ENCODE measurements at regions not wholly inside any gene's neighbourhood (a gene's known extent, or its start where the extent isn't known, plus 50 kb on each side); places are given as distances from the start of the nearest gene placed in this dataset.

DNA sequence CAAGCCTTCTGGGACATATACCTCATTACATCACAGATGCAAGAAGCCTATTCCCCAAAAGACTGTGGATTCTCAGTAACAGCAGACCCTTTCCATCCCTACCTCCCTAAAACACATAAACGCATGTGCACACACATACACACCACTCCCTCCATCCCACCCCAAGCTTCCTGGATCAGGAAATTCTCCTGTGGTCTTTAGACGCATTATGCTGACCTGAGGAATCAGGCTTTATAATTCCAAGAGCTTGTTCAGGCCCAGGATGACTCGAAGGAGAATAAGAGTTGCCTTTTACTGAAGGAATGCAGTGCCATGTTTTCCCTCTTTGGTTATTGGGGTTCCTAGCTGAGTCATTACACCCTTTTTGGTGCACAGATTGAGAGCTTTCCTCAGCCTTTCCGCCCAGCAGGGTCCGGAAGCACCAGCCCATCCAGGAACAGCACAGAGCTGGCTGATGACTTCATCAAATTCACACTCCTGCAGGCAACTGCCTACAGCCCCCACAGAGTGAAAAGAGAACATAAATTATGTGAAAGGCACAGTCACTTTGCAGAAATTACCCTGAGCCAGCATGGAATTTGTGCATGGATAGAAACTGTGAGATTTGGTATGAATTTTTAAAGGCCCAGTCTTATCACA, 385.0 kb upstream of the TRPC7 start:
- no peak for ATAC-seq
- TF ChIP-seq, protein P1, sequence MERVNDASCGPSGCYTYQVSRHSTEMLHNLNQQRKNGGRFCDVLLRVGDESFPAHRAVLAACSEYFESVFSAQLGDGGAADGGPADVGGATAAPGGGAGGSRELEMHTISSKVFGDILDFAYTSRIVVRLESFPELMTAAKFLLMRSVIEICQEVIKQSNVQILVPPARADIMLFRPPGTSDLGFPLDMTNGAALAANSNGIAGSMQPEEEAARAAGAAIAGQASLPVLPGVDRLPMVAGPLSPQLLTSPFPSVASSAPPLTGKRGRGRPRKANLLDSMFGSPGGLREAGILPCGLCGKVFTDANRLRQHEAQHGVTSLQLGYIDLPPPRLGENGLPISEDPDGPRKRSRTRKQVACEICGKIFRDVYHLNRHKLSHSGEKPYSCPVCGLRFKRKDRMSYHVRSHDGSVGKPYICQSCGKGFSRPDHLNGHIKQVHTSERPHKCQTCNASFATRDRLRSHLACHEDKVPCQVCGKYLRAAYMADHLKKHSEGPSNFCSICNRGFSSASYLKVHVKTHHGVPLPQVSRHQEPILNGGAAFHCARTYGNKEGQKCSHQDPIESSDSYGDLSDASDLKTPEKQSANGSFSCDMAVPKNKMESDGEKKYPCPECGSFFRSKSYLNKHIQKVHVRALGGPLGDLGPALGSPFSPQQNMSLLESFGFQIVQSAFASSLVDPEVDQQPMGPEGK (CRISPR knock-in tag; IDR thresholded peaks at IDR 0.05; ENCODE audit: borderline replicate concordance), result no peak
- TF ChIP-seq, protein P2, sequence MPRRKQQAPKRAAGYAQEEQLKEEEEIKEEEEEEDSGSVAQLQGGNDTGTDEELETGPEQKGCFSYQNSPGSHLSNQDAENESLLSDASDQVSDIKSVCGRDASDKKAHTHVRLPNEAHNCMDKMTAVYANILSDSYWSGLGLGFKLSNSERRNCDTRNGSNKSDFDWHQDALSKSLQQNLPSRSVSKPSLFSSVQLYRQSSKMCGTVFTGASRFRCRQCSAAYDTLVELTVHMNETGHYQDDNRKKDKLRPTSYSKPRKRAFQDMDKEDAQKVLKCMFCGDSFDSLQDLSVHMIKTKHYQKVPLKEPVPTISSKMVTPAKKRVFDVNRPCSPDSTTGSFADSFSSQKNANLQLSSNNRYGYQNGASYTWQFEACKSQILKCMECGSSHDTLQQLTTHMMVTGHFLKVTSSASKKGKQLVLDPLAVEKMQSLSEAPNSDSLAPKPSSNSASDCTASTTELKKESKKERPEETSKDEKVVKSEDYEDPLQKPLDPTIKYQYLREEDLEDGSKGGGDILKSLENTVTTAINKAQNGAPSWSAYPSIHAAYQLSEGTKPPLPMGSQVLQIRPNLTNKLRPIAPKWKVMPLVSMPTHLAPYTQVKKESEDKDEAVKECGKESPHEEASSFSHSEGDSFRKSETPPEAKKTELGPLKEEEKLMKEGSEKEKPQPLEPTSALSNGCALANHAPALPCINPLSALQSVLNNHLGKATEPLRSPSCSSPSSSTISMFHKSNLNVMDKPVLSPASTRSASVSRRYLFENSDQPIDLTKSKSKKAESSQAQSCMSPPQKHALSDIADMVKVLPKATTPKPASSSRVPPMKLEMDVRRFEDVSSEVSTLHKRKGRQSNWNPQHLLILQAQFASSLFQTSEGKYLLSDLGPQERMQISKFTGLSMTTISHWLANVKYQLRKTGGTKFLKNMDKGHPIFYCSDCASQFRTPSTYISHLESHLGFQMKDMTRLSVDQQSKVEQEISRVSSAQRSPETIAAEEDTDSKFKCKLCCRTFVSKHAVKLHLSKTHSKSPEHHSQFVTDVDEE (CRISPR knock-in tag; IDR thresholded peaks at IDR 0.05), result no peak
- TF ChIP-seq ARNTL (CRISPR knock-in tag; IDR thresholded peaks at IDR 0.05; ENCODE audit: borderline replicate concordance, low read depth), result no peak
- TF ChIP-seq RARB (CRISPR knock-in tag; IDR thresholded peaks at IDR 0.05), result no peak
- TF ChIP-seq ESRRG (CRISPR knock-in tag; IDR thresholded peaks at IDR 0.05), result no peak

DNA sequence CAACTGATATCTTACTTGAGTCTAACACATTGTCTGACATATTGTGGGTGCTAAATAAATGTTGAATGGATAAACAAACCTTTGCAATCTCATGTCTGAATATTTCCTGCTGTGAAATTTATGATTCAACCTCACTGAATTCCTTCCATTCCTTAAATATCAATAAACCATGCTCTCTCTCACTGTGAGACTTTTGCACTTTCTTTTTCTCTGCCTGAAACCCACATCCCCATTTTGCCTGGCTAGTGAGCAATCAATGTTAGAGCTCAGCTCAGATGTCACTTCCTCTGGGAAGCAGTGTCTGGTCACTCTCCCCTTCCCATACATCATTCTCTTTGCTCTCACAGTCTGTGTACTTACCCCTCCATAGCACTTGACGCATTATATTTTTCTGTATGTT, 383.7 kb upstream of the TRPC7 start:
- TF ChIP-seq PPARA (CRISPR knock-in tag; IDR thresholded peaks at IDR 0.05; ENCODE audit: borderline replicate concordance) (no peak), RARB (CRISPR knock-in tag; IDR thresholded peaks at IDR 0.05) (no peak), CSDC2 (CRISPR knock-in tag; IDR thresholded peaks at IDR 0.05) (no peak), SNAI2 (CRISPR knock-in tag; IDR thresholded peaks at IDR 0.05) (no peak), BACH2 (CRISPR knock-in tag; IDR thresholded peaks at IDR 0.05; ENCODE audit: borderline replicate concordance) (no peak), ESRRG (CRISPR knock-in tag; IDR thresholded peaks at IDR 0.05) (no peak), ISL1 (CRISPR knock-in tag; IDR thresholded peaks at IDR 0.05) (no peak), ZFP3 (CRISPR knock-in tag; IDR thresholded peaks at IDR 0.05) (no peak), TOX (CRISPR knock-in tag; IDR thresholded peaks at IDR 0.05; ENCODE audit: borderline replicate concordance) (no peak), ZNF565 (CRISPR knock-in tag; conservative IDR thresholded peaks at IDR 0.05; ENCODE audit: low read depth) (no peak), GLIS3 (CRISPR knock-in tag; IDR thresholded peaks at IDR 0.05) (no peak), ZNF70 (CRISPR knock-in tag; IDR thresholded peaks at IDR 0.05) (no peak), ZFP30 (CRISPR knock-in tag; IDR thresholded peaks at IDR 0.05) (no peak), OSR1 (CRISPR knock-in tag; IDR thresholded peaks at IDR 0.05) (no peak)
- TF ChIP-seq, protein P3, sequence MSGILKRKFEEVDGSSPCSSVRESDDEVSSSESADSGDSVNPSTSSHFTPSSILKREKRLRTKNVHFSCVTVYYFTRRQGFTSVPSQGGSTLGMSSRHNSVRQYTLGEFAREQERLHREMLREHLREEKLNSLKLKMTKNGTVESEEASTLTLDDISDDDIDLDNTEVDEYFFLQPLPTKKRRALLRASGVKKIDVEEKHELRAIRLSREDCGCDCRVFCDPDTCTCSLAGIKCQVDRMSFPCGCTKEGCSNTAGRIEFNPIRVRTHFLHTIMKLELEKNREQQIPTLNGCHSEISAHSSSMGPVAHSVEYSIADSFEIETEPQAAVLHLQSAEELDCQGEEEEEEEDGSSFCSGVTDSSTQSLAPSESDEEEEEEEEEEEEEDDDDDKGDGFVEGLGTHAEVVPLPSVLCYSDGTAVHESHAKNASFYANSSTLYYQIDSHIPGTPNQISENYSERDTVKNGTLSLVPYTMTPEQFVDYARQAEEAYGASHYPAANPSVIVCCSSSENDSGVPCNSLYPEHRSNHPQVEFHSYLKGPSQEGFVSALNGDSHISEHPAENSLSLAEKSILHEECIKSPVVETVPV (CRISPR knock-in tag; IDR thresholded peaks at IDR 0.05), result no peak
- TF ChIP-seq, protein P2 (CRISPR knock-in tag; IDR thresholded peaks at IDR 0.05), result no peak
- TF ChIP-seq, protein P4, sequence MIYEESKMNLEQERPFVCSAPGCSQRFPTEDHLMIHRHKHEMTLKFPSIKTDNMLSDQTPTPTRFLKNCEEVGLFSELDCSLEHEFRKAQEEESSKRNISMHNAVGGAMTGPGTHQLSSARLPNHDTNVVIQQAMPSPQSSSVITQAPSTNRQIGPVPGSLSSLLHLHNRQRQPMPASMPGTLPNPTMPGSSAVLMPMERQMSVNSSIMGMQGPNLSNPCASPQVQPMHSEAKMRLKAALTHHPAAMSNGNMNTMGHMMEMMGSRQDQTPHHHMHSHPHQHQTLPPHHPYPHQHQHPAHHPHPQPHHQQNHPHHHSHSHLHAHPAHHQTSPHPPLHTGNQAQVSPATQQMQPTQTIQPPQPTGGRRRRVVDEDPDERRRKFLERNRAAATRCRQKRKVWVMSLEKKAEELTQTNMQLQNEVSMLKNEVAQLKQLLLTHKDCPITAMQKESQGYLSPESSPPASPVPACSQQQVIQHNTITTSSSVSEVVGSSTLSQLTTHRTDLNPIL (CRISPR knock-in tag; IDR thresholded peaks at IDR 0.05; ENCODE audit: low read depth), result no peak
- no peak for ATAC-seq

DNA sequence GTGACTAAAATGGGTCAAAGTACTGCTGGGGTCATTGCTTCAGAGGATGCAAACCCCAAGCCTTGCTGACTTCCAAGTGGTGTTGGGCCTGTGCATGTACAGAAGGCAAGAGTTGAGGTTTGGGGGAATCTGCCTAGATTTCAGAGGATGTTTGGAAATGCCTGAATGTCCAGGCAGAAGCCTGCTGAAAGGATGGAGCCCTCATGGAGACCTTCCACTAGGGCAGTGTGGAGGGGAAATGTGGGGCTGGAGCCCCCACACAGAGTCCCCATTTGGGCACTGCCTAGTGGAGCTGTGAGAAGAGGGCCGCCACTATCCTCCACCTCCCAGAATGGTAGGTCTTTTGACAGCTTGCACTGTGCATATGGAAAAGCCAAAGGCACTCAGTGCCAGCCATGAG, 377.7 kb upstream of the TRPC7 start:
- TF ChIP-seq, protein P5, sequence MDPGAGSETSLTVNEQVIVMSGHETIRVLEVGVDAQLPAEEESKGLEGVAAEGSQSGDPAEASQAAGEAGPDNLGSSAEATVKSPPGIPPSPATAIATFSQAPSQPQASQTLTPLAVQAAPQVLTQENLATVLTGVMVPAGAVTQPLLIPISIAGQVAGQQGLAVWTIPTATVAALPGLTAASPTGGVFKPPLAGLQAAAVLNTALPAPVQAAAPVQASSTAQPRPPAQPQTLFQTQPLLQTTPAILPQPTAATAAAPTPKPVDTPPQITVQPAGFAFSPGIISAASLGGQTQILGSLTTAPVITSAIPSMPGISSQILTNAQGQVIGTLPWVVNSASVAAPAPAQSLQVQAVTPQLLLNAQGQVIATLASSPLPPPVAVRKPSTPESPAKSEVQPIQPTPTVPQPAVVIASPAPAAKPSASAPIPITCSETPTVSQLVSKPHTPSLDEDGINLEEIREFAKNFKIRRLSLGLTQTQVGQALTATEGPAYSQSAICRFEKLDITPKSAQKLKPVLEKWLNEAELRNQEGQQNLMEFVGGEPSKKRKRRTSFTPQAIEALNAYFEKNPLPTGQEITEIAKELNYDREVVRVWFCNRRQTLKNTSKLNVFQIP (CRISPR knock-in tag; IDR thresholded peaks at IDR 0.05; ENCODE audit: borderline replicate concordance, low read depth), result no peak
- TF ChIP-seq ZFP30 (CRISPR knock-in tag; IDR thresholded peaks at IDR 0.05), result no peak
- TF ChIP-seq ZNF565 (CRISPR knock-in tag; conservative IDR thresholded peaks at IDR 0.05; ENCODE audit: low read depth), result no peak
- no peak for TF ChIP-seq GLIS3 (CRISPR knock-in tag; IDR thresholded peaks at IDR 0.05)
- TF ChIP-seq, protein P2 (CRISPR knock-in tag; IDR thresholded peaks at IDR 0.05), result no peak
- no peak for TF ChIP-seq OSR1 (CRISPR knock-in tag; IDR thresholded peaks at IDR 0.05)
- TF ChIP-seq ZNF70 (CRISPR knock-in tag; IDR thresholded peaks at IDR 0.05), result no peak

More for the DNA sequence above, 377.7 kb upstream of the TRPC7 start:
- ATAC-seq, result no peak

Data from SK-N-SH treated with all-trans-retinoic acid at 6 μM for 48 hours (cell line).